Left cardiac atrium (tissue), 4 donors: ENCODE measurements at regions not wholly inside any gene's neighbourhood (a gene's known extent, or its start where the extent isn't known, plus 50 kb on each side); places are given as distances from the start of the nearest gene placed in this dataset.

Source experiments
- ATAC-seq, 2 donors: fragments of 200-7000 bp; cut with Tn5 transposase; one replicate each; pipeline ENCODE4 v1.9.1; 2020; ENCODE audit warnings: mild to moderate bottlenecking in 2 of 2, moderate library complexity in 2 of 2
- DNase-seq: peaks from one replicate; pipeline ENCODE4 v3.0.0-alpha.2; 2020
- intact Hi-C, 2 donors: fragments of 100-400 bp; cut with DNase I; formaldehyde crosslinking; loops; one replicate each; pipeline versions ENCODE4 v1.14.1 to v1.15.1; 2022 to 2023
- donor health status: DM: no; HTN: yes; CAD: no.
- donor health status: DM: no; HTN: yes; CAD: no; lungs with severe emphysema.
- donor health status: DM: yes; HTN: yes; CAD: no.
- donor health status: Dilated cardiomyopathy.

DNA sequence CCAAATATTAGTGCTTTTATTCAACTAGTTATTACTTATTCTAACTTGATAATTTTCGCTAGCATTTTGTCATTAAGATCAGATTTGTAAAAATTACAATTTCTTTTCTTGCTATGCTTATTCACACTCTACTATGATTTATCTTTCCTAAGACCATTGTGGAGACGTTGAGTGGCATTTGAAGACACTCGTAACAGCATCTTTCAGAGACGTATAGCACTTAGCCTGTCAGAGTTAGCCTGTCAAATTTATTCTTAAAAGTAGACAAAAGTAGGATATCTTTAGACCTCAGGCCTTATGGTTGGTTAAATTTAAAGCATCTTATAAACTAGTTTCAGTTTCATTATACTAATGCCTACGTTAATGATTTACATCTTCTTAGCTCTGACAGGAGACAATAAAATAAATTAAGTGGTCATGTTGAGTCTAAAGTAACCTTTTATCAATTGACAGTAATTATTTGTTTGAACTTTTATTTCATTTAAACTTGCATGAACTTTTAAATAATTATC is 1410.1 kb downstream of the MRPL39 start:
- no peak for ATAC-seq
- intact Hi-C loops, result no loop called here

DNA sequence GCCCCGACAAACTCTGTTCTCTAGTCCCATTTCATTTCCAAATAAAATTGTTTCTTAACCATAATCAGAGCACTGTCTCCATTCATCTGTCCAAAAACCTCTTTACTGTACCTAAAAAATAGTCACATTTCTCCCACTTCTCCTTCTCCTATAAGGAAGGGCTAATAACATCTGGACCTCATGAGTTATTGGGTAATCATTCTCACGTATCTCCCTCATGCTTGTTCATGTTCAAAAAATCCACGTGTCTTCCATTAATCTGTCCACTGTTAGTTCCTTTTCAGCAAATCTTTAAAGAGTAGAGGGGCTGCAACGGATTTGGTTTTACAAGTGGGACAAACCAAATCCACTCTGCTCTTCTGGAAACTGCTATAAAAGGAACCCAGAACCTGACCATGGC is 1418.8 kb downstream of the MRPL39 start:
- ATAC-seq (no peak), DNase-seq (no peak)
- intact Hi-C loops, result no loop called here

More for the DNA sequence above, 1410.1 kb downstream of the MRPL39 start:
- DNase-seq, result no peak

DNA sequence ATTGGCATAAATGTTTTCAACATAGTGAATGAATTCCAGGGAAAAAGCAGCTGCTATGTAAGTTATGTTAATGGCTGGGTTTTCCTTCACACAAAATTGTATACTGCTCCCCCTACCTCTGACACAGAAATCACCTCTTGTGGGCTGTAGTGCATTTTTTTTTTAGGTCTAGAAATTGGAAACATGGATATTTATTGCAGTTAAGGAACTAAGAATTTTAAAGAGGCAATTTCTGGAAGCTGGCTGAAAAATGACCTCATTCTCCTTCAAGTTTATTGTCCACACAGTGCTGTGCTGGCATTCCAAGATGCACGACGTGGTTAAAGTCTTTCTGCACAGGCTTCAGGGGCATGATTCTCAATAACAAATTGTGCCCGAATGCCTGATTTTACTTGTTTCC is 1424.2 kb downstream of the MRPL39 start:
- intact Hi-C loops, result no loop called here
- DNase-seq (no peak), ATAC-seq (no peak)

DNA sequence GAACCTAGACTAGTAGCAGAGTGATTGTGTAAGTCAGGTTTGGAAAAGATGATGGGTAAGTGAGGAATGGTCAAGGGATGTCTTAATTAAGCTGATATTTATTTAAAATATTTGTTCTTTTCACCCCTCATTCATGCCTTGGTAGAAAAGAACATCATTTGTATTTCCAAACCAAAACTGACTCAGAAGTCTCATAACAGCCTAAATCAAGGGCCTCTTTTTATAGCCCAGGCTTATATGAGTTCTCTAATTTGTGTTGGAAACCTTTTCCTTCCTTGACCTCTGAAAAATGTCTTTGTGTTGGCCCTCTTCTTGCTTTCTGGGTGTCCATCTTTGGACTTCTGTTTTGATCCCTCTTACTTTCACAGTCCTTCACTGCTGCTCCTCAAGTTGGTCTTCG is 1428.2 kb downstream of the MRPL39 start:
- DNase-seq, result no peak
- no peak for ATAC-seq
- intact Hi-C loops, result no loop called here

DNA sequence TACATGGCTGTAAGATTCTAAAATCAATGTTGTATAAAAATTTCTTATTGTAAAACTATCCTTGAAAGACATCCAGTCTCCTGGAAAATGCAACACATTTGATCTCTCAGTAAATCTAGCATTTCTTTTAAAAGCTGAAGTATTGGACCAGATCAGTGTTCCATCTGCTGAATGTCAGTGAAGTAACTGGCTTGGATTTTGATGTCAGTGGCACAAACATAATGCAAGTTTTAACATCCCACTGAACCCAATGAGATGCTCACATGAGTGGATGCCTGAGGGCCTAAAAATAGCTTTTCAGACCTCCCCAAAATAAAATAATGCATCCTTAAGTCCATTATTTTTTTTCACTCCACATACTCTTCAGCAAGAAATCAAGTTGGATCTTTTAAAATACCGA is 1432.2 kb downstream of the MRPL39 start:
- intact Hi-C loops, result no loop called here
- DNase-seq (no peak), ATAC-seq (no peak)

DNA sequence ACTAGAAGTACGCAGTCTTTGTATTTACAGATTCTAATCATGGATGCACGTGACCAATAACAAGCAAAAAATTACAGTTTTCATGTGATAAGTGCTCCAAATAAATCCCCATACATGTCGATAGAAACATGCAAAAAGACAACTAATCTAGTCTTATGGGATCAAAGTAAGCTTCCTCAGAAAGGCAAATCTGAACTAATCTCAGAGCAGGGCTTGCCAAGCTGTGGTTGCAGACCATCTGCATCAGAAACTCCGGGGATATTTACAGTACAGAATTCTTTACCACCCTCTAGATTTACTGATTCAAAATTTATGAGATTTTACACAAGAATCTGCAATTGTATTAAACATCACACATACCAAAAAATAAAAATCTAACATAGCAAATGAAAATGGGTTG is 1435.5 kb downstream of the MRPL39 start:
- DNase-seq, result no peak
- intact Hi-C loops, result no loop called here
- no peak for ATAC-seq

DNA sequence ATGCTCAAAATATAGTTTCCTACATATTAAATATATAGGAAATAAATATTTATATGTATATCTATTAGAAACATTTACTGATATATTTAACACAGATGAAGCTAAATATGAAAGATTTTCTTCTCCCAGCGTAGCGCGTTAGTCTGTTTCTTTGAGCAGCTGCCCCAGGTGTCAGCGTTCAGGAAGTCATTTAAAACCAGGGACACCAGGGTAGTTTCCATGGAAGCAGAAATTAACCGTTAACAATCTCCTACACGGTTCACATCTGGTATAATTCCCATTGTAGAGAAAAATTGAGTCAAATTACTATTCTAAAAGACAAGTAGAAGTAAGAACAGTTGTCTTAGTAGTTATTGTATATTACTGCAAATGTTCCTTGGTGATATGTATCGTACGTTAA is 1443.7 kb downstream of the MRPL39 start:
- intact Hi-C loops, result no loop called here
- DNase-seq (no peak), ATAC-seq (no peak)

DNA sequence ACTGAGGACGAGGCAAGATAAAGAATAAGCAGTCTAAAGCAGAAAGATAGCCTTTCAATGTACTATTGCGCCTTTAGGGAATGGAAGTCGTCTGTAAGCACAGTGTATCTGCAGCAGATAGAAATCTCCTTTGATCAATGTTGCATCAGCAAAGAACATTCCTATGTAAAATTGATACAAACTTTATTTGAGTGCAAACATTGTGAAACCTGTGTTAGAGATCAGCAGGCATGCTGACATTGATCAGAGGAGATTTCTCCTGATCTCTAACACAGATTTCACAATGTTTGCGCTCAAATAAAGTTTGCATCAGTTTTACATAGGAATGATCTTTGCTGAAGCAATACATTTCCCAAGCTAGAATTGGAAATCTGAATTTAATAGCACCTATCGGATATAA is 1446.8 kb downstream of the MRPL39 start:
- ATAC-seq (no peak), DNase-seq (no peak)
- intact Hi-C loops, result no loop called here

DNA sequence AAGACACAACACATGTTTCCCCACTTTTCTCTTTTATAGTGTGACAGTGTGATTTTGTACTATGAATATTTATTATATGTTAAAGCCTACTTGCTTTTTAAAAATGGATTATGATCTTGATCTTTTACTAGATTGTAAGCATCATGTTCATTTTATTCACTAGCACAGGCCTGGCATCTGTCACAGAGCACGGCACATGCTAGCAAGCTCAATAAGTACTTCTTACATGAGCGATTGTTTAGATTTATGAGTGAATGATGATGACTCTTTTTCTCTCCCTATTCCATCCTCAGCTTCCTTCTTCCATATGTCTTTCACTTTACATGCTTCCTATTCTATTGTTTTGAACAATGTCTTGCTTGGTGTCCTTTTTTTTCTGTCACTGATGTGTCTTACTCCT is 1454.1 kb downstream of the MRPL39 start:
- intact Hi-C loops, result no loop called here
- no peak for DNase-seq
- no peak for ATAC-seq

DNA sequence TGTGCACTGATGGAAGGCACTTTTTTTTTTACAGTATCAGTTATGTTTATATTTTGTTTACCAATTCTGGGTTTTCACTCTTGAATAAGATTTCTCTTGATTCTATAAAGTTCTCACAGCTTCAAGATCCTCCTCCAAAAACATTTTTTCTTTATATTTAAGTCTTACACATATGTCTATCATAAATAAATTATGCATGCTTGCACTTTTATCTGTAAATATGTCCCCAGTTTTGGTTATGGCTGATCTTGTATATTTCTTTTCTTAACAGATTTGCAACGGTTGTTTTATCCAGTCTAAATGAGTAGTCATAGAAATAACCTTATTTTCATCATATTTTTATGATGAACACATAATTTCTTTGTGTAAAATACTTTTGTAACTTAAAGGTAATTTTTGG is 1456.5 kb downstream of the MRPL39 start:
- ATAC-seq (no peak), DNase-seq (no peak)
- intact Hi-C loops, result no loop called here

DNA sequence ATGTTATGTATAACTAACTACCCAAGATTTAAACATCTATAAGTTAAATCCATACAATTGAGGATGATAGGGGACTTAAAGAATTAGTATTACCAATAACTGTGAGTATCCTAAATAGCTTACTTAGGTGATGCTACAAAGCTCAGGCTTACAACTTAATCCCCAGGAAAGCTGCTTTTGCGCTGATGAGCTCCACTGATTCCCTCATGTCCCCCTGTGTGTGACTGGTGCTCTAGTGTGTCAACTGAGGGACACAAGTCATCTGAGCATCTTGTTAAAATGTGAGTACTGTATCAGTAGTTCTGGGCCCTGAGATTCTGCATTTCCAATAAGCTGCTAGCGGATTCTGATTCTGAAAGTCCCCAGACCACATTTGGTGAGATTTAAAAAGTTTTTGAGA is 1458.8 kb downstream of the MRPL39 start:
- no peak for ATAC-seq
- DNase-seq, result no peak
- intact Hi-C loops, result no loop called here

DNA sequence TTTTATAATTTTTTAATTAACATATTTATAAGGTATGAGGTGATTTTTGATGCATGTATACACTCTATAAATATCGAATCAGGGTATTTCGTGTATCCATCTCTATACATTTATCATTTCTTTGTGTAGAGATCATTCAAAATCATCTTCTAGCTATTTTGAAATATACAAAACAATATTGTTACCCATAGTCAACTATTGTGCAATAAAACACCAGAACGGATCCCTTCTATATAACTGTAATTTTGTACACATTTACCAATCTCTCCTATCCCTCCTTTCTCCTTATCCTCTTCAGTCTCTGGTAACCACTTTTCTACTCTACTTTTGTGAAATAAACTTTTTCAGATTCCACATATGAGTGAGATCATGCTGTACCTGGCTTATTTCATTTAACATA is 1459.6 kb downstream of the MRPL39 start:
- DNase-seq (no peak), ATAC-seq (no peak)
- intact Hi-C loops, result no loop called here

DNA sequence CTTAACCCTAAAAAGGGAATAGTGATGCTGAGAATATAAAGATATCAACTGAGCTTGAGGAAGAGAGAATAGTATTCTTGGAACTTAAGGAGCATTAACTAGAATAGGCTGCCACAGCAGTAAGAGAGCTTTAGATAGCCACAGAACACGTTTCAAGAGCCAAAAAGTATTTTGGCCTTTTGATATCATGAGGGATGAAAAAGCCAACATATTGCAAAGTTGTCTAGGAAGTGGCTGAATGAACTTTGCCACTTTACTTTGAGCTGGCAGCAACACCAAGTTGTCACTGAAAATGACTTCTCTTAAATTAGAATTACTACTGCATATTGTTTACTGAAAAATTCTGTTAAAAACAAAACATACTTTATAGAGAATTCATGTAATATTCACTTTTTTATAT is 1476.2 kb downstream of the MRPL39 start:
- intact Hi-C loops, result no loop called here
- no peak for DNase-seq
- ATAC-seq, result no peak

DNA sequence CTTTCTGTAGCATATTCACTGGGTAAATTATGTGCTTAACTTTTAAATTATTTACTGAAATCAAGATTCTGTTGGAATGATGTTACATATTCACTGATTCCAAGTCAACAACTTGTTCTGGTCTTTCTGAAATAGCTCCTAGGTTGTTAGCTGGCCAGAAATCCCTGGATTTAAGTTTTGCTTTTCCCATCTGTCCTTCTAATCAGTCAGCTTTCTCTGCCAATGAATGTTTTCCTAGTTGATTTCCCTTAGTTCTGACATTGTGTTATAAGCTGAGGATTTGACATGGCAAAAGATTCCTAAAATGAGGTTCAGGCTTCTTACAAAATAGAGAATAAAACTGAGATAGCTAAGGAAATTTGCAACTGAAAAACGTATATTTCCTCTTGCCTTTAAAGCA is 1479.6 kb downstream of the MRPL39 start:
- no peak for ATAC-seq
- intact Hi-C loops, result no loop called here
- DNase-seq, result no peak

DNA sequence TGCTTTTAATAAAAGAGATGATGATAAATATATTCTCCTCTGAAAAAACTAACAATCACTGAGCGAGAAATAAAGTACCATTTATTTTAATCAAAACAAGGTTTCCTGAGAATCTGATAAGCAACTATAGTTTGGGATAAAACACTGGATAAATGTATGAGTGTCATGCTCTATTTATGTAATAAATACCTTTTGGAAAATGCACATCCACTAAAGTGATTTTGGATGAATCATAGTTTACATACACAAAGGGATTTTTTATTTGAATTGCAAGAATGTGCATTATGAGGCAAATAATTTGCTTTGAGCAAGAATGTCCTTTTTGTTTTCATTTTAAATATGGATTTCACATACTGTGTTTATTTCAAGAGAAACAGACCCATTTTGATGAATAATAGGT is 1483.5 kb downstream of the MRPL39 start:
- no peak for ATAC-seq
- DNase-seq, result no peak
- intact Hi-C loops, result no loop called here

DNA sequence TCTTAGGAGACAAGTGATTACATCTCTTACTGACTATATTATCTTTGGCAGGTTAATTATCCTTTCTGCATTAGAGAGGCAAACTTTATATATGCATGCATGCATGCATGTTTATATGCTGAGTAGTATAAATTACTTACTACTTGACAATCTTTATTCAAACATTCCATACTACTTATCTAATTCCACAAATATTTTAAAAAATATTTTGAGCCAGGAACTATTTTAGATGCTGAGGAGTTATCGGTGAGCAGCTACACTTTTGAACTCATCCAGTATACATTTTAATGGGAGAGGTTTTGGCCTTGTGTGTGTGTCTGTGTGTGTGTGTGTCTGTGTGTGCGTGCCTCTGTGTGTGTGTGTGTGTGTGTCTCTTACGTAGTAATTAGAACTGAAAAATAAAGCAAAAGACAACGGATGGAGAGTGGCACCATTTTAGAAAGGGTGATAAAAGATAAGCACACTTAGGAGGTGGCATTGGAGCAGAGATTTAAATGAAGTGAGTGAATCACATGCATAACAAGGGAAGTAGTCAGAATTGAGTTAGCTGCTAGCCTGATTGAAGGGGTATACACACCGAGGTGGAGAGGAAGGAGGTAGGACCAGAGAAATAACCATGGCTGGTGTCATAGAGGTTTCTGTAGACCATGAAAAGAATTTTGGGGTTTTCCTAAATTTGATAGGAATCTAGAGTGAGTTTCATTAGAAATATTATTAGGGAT is 1488.4 kb downstream of the MRPL39 start:
- no peak for DNase-seq
- intact Hi-C loops, result no loop called here
- ATAC-seq, result no peak

DNA sequence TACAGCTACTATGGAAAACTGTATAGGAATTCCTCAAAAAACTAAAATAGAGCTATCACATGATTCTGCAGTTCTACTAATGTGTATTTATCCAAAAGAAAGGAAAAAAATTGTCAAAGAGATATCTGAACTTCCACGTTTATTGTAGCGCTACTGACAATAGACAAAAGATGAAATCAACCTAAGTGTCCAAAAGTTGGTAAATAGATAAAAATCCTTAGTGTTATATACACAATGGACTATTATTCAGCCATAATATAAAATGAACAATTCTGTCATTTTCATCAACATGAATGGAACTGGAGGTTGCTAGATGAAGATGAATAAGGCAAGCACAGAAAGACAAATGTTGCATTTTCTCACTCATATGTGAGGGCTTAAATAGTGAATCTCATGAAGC is 1492.1 kb downstream of the MRPL39 start:
- intact Hi-C loops, result no loop called here
- DNase-seq, result no peak
- no peak for ATAC-seq

DNA sequence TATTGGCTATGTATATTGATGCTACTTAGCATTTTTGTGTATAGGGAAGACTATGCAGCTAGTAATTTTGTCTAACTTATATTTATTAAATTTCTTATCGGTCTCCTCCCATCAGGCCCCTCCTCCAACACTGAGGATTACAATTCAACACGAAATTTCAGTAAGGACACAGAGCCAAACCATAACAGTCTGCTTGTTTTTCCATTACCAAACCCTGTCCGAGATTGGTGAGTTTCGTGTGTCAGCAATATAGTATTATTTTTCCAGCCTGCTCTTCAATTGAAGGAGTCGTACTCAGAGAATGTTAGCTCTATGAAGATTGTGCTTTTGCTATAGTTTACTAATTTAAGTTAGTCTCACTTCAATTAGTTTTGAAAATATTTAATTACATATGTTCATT is 1495.3 kb downstream of the MRPL39 start:
- no peak for DNase-seq
- no peak for ATAC-seq
- intact Hi-C loops, result no loop called here

DNA sequence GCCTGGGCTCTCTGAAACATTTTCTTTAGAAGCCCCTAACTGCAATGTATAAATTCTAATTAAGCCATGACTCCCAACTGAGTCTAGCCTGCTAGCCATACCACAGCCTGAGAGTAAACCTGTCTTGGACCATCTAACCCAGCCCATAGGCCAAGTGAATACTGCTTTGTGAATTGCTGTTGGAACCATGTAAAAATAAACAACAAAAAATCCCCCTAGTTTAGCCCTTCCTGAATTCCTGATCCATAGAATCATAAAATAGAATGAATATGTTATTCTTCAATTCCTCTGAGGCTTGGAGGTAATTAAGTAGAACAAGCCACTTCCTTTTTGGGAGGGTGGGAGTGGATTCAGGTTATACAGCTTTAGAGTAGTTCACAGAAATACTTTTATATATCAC is 1496.4 kb downstream of the MRPL39 start:
- DNase-seq (no peak), ATAC-seq (no peak)
- intact Hi-C loops, result no loop called here

DNA sequence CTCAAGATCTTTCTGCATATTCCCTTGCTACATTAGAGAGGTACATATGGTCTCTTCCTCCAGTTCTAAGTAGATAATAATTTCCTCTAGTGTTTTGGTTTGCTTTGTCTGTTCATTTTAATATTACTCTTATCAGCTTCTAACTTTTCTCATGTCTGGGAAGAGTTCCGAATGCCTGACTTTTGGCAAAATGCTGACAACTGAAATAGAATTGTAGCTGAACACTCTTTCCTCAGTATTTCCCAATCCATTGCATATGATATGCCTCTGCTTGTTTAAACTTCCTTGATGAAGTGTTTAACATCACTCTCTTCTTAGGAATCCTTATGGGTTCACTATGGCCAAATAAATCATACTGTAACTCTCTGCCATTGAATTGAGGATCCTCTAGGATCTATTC is 1510.1 kb downstream of the MRPL39 start:
- no peak for ATAC-seq
- intact Hi-C loops, result no loop called here
- DNase-seq, result no peak

DNA sequence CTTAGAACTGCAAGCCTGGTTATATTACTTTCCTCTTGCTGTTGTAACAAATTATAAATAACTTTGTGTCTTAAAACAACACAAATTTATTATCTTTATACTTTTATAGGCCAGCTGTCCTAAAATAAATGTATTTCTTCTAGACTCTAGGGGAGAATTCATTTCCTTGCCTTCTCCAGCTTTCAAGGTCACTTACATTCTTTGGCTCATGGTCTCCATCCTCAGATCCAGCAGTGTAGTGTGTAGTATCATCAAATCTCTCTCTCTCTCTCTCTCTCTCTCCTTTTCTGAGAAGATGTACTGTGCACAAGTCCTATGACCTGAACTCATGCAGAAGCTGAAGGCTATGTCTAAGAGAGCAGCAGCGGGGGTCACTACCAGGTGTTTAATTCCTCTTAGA is 1510.6 kb downstream of the MRPL39 start:
- intact Hi-C loops, result no loop called here
- DNase-seq (no peak), ATAC-seq (no peak)

DNA sequence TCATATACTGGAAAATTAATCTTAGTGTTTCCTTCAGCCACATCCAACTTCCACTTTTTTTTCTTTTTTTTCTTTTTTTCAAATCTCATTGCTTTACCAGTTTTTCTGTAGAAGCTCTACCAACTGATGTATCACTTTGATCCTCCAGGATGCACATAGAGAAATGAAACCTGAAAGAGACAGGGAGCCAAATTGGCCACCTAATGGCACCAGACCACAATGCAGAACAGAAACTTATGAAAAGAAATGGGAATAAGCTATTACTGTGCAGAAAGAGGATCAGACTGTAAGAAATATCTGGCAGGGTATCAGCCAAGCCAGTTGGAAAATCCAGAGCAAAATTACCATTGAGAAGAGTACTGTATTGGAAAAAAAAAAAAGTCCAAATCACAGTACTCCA is 1514.2 kb downstream of the MRPL39 start:
- intact Hi-C loops, result no loop called here
- no peak for DNase-seq
- ATAC-seq, result no peak
